Cardiac muscle cell (in vitro differentiated cells and primary cell): ENCODE measurements at regions not wholly inside any gene's neighbourhood (a gene's known extent, or its start where the extent isn't known, plus 50 kb on each side); places are given as distances from the start of the nearest gene placed in this dataset.

Source experiments
- DNase-seq, 2 donors: peaks; one replicate each; pipeline versions ENCODE4 v3.0.0 to v3.0.0-alpha.2; 2010 to 2017; ENCODE audit warnings: low read depth in 1 of 2, low spot score in 1 of 2
- H3K27ac ChIP-seq: fragments of 200-600 bp; sonication (generic); 2 replicates; pipeline ENCODE4 v1.5.1; 2016
- H3K27me3 ChIP-seq: fragments of 200-600 bp; sonication (generic); 2 replicates; pipeline ENCODE4 v1.6.0; 2016; ENCODE audit warnings: control low read depth
- H3K36me3 ChIP-seq: fragments of 200-600 bp; sonication (generic); 2 replicates; pipeline ENCODE4 v1.5.1; 2016; ENCODE audit warnings: control low read depth
- H3K4me1 ChIP-seq: fragments of 200-600 bp; sonication (generic); 2 replicates; pipeline ENCODE4 v1.8.1; 2017; ENCODE audit warnings: low read depth, mild to moderate bottlenecking, mixed run types
- H3K4me3 ChIP-seq: fragments of 200-600 bp; sonication (generic); 2 replicates; pipeline ENCODE4 v1.5.1; 2016; ENCODE audit warnings: mild to moderate bottlenecking
- H3K9me3 ChIP-seq: fragments of 200-600 bp; sonication (generic); 2 replicates; pipeline ENCODE4 v1.5.1; 2017; ENCODE audit warnings: low read depth, mild to moderate bottlenecking, control low read depth
- TF ChIP-seq, protein P1 (sequence below): IDR thresholded peaks from 2 replicates; pipeline ENCODE4 v1.5.1; 2012; ENCODE audit warnings: low read depth, mild to moderate bottlenecking, low read length

DNA sequence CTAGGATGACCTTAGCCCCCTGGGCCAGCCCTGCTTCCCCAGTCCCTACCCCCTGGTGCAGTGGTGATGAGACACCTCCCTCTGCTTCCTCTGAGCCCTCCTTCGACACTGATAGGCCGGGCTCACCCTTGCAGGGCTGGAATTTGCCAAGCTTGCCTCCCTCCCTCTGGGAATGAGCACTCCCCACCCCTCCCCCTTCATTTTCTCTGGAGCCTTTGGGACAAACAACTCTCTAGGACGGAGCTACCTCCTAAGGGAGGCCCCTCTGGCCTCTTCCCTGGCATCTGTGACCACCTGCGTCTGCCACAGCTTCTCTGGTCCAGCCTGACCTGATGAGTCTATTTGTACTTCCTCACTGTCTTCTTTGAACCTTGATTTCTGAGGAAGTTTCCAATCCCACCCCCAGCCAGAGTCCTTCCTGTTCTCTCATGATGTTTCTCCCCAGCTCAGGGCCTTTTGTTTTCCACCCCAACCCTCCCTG is 53.3 kb upstream of the ADA2 start:
- no peak overlapping the region for H3K4me3 ChIP-seq
- H3K9me3 ChIP-seq, result no peaks in the 10 kb centered on the region
- DNase-seq, result peak in 1 of 2 donors; percentile 24
- H3K27me3 ChIP-seq, result no peaks in the 10 kb centered on the region
- no peak overlapping the region for H3K27ac ChIP-seq
- TF ChIP-seq, protein P1, sequence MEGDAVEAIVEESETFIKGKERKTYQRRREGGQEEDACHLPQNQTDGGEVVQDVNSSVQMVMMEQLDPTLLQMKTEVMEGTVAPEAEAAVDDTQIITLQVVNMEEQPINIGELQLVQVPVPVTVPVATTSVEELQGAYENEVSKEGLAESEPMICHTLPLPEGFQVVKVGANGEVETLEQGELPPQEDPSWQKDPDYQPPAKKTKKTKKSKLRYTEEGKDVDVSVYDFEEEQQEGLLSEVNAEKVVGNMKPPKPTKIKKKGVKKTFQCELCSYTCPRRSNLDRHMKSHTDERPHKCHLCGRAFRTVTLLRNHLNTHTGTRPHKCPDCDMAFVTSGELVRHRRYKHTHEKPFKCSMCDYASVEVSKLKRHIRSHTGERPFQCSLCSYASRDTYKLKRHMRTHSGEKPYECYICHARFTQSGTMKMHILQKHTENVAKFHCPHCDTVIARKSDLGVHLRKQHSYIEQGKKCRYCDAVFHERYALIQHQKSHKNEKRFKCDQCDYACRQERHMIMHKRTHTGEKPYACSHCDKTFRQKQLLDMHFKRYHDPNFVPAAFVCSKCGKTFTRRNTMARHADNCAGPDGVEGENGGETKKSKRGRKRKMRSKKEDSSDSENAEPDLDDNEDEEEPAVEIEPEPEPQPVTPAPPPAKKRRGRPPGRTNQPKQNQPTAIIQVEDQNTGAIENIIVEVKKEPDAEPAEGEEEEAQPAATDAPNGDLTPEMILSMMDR, result no peak
- H3K4me1 ChIP-seq, result no peaks in the 10 kb centered on the region
- no peaks in the 10 kb centered on the region for H3K36me3 ChIP-seq

DNA sequence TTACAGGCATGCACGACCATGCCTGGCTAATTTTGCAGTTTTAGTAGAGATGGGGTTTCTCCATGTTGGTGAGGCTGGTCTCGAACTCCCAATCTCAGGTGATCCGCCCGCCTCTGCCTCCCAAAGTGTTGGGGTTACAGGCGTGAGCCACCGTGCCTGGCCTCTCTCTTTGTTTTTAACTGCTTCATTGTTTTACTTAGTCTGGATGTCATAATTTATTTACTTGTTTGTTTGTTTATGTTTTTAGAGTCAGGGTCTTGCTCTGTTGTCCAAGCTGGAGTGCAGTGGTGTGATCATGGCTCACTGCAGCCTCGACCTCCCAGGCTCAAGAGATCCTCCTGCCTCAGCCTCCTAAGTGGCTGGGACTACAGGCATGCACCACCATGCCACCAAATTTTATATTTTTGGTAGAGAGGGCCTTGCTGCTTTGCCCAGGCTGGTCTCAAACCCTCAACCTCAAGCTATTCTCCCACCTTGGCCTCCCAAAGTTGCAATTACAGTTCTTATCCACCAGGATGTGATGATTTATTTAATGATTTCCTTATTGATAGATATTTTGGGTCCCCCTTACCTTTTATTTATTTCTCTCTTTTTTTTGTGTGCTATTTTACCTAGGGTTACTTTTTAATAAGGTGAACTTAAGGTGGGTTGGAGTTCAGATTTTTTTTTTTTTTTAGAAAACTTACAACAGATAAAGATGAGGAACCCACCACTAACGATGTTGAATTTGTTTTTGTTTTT is 52.6 kb upstream of the ADA2 start:
- H3K4me3 ChIP-seq, result no peak overlapping the region
- H3K36me3 ChIP-seq, result no peaks in the 10 kb centered on the region
- H3K27ac ChIP-seq, result no peak overlapping the region
- no peak for DNase-seq
- peaks cover 4% of the 10 kb centered on the region for H3K4me1 ChIP-seq
- TF ChIP-seq, protein P1, result no peak
- H3K27me3 ChIP-seq, result no peaks in the 10 kb centered on the region
- no peaks in the 10 kb centered on the region for H3K9me3 ChIP-seq

DNA sequence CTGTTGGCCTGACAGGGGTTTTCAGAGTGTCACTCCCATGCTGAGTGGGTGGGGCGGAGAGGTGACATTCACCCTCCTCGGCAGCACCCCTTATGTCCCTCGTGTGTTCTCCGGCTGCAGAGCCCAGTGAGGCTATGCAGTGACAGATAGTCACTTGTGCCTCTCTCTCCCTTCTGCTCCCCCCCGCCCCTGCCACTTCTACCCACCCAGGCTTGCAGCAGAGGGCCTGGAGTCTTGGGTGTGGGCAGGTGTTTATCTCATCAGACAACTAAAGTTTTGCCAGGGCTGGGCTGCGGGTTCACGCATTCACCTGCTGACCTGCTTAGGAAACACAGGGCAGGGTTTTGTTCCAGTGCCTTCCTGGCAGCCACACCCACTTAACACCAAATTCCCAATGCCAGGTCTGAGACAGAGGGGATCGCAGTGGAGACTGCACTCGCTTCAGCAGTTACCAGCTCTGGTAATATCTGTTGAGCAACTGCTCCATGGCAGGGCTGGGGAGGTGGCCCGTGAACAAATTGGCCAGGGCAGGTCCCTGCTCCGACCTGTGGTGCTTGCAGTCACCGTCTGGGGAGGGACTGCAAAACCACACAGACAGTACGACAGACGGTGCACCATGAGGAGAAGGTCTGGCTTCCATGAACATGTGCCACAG is 50.5 kb upstream of the ADA2 start:
- H3K4me3 ChIP-seq, result no peak overlapping the region
- H3K36me3 ChIP-seq, result no peaks in the 10 kb centered on the region
- H3K4me1 ChIP-seq, result peaks cover 26% of the 10 kb centered on the region
- TF ChIP-seq, protein P1, result no peak
- no peaks in the 10 kb centered on the region for H3K9me3 ChIP-seq
- H3K27me3 ChIP-seq, result no peaks in the 10 kb centered on the region
- no peak for DNase-seq
- no peak overlapping the region for H3K27ac ChIP-seq

DNA sequence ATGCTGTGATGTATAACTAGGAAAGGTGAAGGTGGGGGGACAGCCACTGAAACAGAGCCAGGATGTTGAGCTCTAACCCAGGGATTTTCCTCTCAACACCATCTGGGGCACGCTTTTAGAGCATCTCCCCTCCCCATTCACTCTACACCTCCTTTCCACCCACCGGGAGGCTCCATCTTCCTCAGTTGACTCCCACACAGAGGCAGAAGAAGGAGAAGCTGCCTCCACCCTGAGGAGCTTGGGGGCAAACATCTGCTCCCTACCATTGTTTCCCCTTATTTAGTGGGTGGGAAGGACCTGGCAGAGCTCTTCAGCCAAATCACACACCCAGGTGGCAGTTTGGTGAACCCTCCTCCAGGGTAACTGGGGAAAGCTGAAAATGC is 50.0 kb upstream of the ADA2 start:
- Histone ChIP-seq H3K4me1 (peaks cover 29% of the 10 kb centered on the region), H3K9me3 (no peaks in the 10 kb centered on the region)
- TF ChIP-seq, protein P1, result no peak

More for the DNA sequence above, 50.0 kb upstream of the ADA2 start:
- no peaks in the 10 kb centered on the region for H3K27me3 ChIP-seq
- no peaks in the 10 kb centered on the region for H3K36me3 ChIP-seq
- no peak overlapping the region for H3K27ac ChIP-seq
- no peak overlapping the region for H3K4me3 ChIP-seq
- DNase-seq, result no peak
